ENCODE measurements at regions not wholly inside any gene's neighbourhood (a gene's known extent, or its start where the extent isn't known, plus 50 kb on each side); places are given as distances from the start of the nearest gene placed in this dataset.

- no peaks in the 10 kb centered on the region for H3K4me1 ChIP-seq (ENCODE audit: insufficient read depth, low read length)
Measured at GRCh38 chr7:35522697-35523096, 172.2 kb downstream of the HERPUD2 start.

DNA sequence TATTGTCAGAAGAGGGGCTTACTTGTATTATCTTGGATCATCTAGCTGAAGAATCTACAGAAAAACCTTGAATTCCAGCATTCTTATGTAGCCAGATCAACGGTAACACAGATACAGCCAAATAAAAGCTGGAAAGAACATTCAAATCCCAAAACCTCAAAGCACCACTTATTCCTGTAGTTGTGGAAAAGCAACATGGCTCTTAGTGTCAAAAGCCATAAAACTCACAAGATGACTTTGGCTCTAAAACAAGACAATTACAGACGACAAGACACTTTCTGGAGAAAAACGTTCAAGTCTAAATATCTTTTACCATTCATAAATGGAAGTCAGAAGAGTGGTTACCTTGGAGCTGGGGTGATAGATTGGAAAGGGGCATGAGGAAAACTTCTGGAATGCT, 173.0 kb downstream of the HERPUD2 start:
- H2AFZ ChIP-seq (ENCODE audit: low read depth, low read length): no peak overlapping the region
- no peak overlapping the region for H3K9ac ChIP-seq (ENCODE audit: low read depth, low read length)
- no peak for ATAC-seq (ENCODE audit: insufficient read depth, low read depth)
- no peak overlapping the region for H3K4me2 ChIP-seq (ENCODE audit: insufficient read depth, low read length)
- no peaks in the 10 kb centered on the region for H3K4me1 ChIP-seq (ENCODE audit: insufficient read depth, low read length)
- no peaks in the 10 kb centered on the region for H3K36me3 ChIP-seq (ENCODE audit: insufficient read depth, low read length)
- no peak overlapping the region for H3K4me3 ChIP-seq (ENCODE audit: low read depth in 1 of 2, low read length in 2 of 2)
- H3K27ac ChIP-seq (ENCODE audit: low read length): no peak overlapping the region
- no peaks in the 10 kb centered on the region for H4K20me1 ChIP-seq (ENCODE audit: insufficient read depth, low read length)
- H3K9me3 ChIP-seq (ENCODE audit: insufficient read depth, low read length, severe bottlenecking): no peaks in the 10 kb centered on the region
- H3K27me3 ChIP-seq (ENCODE audit: insufficient read depth, low read length, poor library complexity): peaks cover 5% of the 10 kb centered on the region
- no peak for DNase-seq
- TF ChIP-seq CTCF (IDR thresholded peaks at IDR 0.05; ENCODE audit: borderline replicate concordance, extremely low read depth, low read length, poor library complexity, severe bottlenecking): no peak
- TF ChIP-seq EZH2 (IDR thresholded peaks at IDR 0.05; ENCODE audit: borderline replicate concordance, low read depth, low read length, severe bottlenecking): no peak
- H3K79me2 ChIP-seq (ENCODE audit: insufficient read depth, low read length): no peaks in the 10 kb centered on the region

More at GRCh38 chr7:35522697-35523096, 172.2 kb downstream of the HERPUD2 start:
- Histone ChIP-seq H2AFZ (ENCODE audit: low read depth, low read length) (no peak overlapping the region), H3K36me3 (ENCODE audit: insufficient read depth, low read length) (no peaks in the 10 kb centered on the region), H3K27ac (ENCODE audit: low read length) (no peak overlapping the region), H4K20me1 (ENCODE audit: insufficient read depth, low read length) (no peaks in the 10 kb centered on the region), H3K4me3 (ENCODE audit: low read depth in 1 of 2, low read length in 2 of 2) (no peak overlapping the region), H3K79me2 (ENCODE audit: insufficient read depth, low read length) (no peaks in the 10 kb centered on the region), H3K9me3 (ENCODE audit: insufficient read depth, low read length, severe bottlenecking) (no peaks in the 10 kb centered on the region), H3K27me3 (ENCODE audit: insufficient read depth, low read length, poor library complexity) (peaks cover 5% of the 10 kb centered on the region), H3K9ac (ENCODE audit: low read depth, low read length) (no peak overlapping the region), H3K4me2 (ENCODE audit: insufficient read depth, low read length) (no peak overlapping the region)
- TF ChIP-seq CTCF (IDR thresholded peaks at IDR 0.05; ENCODE audit: borderline replicate concordance, extremely low read depth, low read length, poor library complexity, severe bottlenecking): no peak
- TF ChIP-seq EZH2 (IDR thresholded peaks at IDR 0.05; ENCODE audit: borderline replicate concordance, low read depth, low read length, severe bottlenecking): no peak
- ATAC-seq (ENCODE audit: insufficient read depth, low read depth): no peak
- DNase-seq: no peak

GRCh38 chr7:35520810-35521625, 173.9 kb downstream of the HERPUD2 start:
- ATAC-seq (ENCODE audit: insufficient read depth, low read depth) (no peak), DNase-seq (no peak)
- Histone ChIP-seq H3K4me3 (ENCODE audit: low read depth in 1 of 2, low read length in 2 of 2) (no peak overlapping the region), H2AFZ (ENCODE audit: low read depth, low read length) (no peak overlapping the region), H3K79me2 (ENCODE audit: insufficient read depth, low read length) (no peaks in the 10 kb centered on the region), H3K4me1 (ENCODE audit: insufficient read depth, low read length) (no peaks in the 10 kb centered on the region), H3K4me2 (ENCODE audit: insufficient read depth, low read length) (no peak overlapping the region), H3K27ac (ENCODE audit: low read length) (no peak overlapping the region), H3K9me3 (ENCODE audit: insufficient read depth, low read length, severe bottlenecking) (no peaks in the 10 kb centered on the region), H3K27me3 (ENCODE audit: insufficient read depth, low read length, poor library complexity) (peaks cover 5% of the 10 kb centered on the region), H3K9ac (ENCODE audit: low read depth, low read length) (no peak overlapping the region), H3K36me3 (ENCODE audit: insufficient read depth, low read length) (no peaks in the 10 kb centered on the region), H4K20me1 (ENCODE audit: insufficient read depth, low read length) (no peaks in the 10 kb centered on the region)
- no peak for TF ChIP-seq EZH2 (IDR thresholded peaks at IDR 0.05; ENCODE audit: borderline replicate concordance, low read depth, low read length, severe bottlenecking)
- TF ChIP-seq CTCF (IDR thresholded peaks at IDR 0.05; ENCODE audit: borderline replicate concordance, extremely low read depth, low read length, poor library complexity, severe bottlenecking): no peak

Measured in DND-41 (cell line).